SIG-M5 treated with dmso at 0.1 percent for 504 hours (cell line): ENCODE measurements at regions not wholly inside any gene's neighbourhood (a gene's known extent, or its start where the extent isn't known, plus 50 kb on each side); places are given as distances from the start of the nearest gene placed in this dataset.
"Not testable (repeated sequence)": the region's sequence is repeated elsewhere in the genome, so short reads cannot be mapped to it uniquely, and the experiment has no call there.

Source experiments
- DNase-seq: peaks from one replicate; lab custom pipeline; 2025; ENCODE audit not compliant: unreplicated experiment; lab: John Stamatoyannopoulos, UW

- DNase-seq: no peak
Measured at GRCh38 chr6:78770765-78771164, 96.6 kb upstream of the IRAK1BP1 start.

- no peak for DNase-seq
Measured at GRCh38 chr6:78771586-78771985, 95.8 kb upstream of the IRAK1BP1 start.

GRCh38 chr6:78781001-78781400 lies 86.3 kb upstream of the IRAK1BP1 start:
- no peak for DNase-seq

GRCh38 chr6:78783366-78783765 lies 84.0 kb upstream of the IRAK1BP1 start:
- DNase-seq: not testable (repeated sequence)

GRCh38 chr6:78797270-78797669 lies 70.1 kb upstream of the IRAK1BP1 start:
- no peak for DNase-seq

GRCh38 chr6:78799682-78800081 lies 67.7 kb upstream of the IRAK1BP1 start:
- no peak for DNase-seq

- DNase-seq: not testable (repeated sequence)
Measured at GRCh38 chr6:78806792-78807191, 60.6 kb upstream of the IRAK1BP1 start.

- DNase-seq: not testable (repeated sequence)
Measured at GRCh38 chr6:78807655-78808355, 59.5 kb upstream of the IRAK1BP1 start.

- no peak for DNase-seq
Measured at GRCh38 chr6:78808356-78808891, 58.9 kb upstream of the IRAK1BP1 start.

- DNase-seq: no peak
Measured at GRCh38 chr6:78808933-78809332, 58.4 kb upstream of the IRAK1BP1 start.

GRCh38 chr6:78810146-78810545 lies 57.2 kb upstream of the IRAK1BP1 start:
- DNase-seq: no peak

- DNase-seq: no peak
Measured at GRCh38 chr6:78810698-78811097, 56.7 kb upstream of the IRAK1BP1 start.
